ENCODE measurements at regions not wholly inside any gene's neighbourhood (a gene's known extent, or its start where the extent isn't known, plus 50 kb on each side); places are given as distances from the start of the nearest gene placed in this dataset.

DNA sequence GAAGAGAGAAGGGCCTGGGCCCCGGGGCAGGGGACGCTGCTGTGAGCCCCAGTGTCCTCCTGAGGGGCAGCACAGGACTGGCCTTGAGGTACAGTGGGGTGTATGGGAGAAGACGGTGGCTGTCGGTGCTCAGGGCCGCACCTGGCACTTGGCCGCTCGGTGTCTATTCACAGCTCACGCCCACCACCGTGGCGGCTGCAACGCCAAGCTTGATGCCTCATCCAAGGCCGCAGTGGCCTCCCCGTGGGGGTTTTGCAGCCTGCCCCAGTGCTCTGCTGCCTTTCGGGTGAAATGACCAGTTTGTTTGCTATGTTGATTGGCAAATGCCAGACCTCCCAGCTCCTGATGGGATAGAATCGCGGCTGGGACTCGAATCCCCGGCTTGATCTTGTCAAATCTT lies 79.5 kb upstream of the SLCO4A1 start:
- TF ChIP-seq, protein P1, sequence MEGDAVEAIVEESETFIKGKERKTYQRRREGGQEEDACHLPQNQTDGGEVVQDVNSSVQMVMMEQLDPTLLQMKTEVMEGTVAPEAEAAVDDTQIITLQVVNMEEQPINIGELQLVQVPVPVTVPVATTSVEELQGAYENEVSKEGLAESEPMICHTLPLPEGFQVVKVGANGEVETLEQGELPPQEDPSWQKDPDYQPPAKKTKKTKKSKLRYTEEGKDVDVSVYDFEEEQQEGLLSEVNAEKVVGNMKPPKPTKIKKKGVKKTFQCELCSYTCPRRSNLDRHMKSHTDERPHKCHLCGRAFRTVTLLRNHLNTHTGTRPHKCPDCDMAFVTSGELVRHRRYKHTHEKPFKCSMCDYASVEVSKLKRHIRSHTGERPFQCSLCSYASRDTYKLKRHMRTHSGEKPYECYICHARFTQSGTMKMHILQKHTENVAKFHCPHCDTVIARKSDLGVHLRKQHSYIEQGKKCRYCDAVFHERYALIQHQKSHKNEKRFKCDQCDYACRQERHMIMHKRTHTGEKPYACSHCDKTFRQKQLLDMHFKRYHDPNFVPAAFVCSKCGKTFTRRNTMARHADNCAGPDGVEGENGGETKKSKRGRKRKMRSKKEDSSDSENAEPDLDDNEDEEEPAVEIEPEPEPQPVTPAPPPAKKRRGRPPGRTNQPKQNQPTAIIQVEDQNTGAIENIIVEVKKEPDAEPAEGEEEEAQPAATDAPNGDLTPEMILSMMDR (IDR thresholded peaks at IDR 0.05), result no peak
- TF ChIP-seq POLR2AphosphoS5 (IDR thresholded peaks at IDR 0.05) (no peak), POLR2A (IDR thresholded peaks at IDR 0.05) (no peak)
